A549 (cell line): ENCODE measurements at regions not wholly inside any gene's neighbourhood (a gene's known extent, or its start where the extent isn't known, plus 50 kb on each side); places are given as distances from the start of the nearest gene placed in this dataset.

ENCODE experiments used
- RAD21 ChIP-seq, 2 experiments: fragments of >200 bp in 1 of 2; sonication (Bioruptor Twin) in 1 of 2; formaldehyde crosslinking in 1 of 2; IDR thresholded peaks in 1 of 2; conservative IDR thresholded peaks in 1 of 2; 2 replicates in 1 of 2; 3 replicates in 1 of 2; pipeline ENCODE4 v1.6.1; 2012 to 2018; ENCODE audit warnings: inconsistent platforms in 1 of 2
- SREBF2 ChIP-seq: fragments of 450-650 bp; IDR thresholded peaks from 2 replicates; pipeline ENCODE4 v1.6.1; 2014; ENCODE audit warnings: mild to moderate bottlenecking, moderate library complexity
- TF ChIP-seq, protein P1 (sequence below): fragments of >200 bp; sonication (Bioruptor Twin); formaldehyde crosslinking; IDR thresholded peaks from 3 replicates; pipeline ENCODE4 v1.5.1; 2016

GRCh38 chr1:87213135-87213515 is 115.6 kb upstream of the LMO4 start:
- TF ChIP-seq RAD21 (conservative IDR thresholded peaks at IDR 0.05 in 1 of 2, IDR thresholded peaks at IDR 0.05 in 1 of 2) = no peak
- TF ChIP-seq, protein P1, sequence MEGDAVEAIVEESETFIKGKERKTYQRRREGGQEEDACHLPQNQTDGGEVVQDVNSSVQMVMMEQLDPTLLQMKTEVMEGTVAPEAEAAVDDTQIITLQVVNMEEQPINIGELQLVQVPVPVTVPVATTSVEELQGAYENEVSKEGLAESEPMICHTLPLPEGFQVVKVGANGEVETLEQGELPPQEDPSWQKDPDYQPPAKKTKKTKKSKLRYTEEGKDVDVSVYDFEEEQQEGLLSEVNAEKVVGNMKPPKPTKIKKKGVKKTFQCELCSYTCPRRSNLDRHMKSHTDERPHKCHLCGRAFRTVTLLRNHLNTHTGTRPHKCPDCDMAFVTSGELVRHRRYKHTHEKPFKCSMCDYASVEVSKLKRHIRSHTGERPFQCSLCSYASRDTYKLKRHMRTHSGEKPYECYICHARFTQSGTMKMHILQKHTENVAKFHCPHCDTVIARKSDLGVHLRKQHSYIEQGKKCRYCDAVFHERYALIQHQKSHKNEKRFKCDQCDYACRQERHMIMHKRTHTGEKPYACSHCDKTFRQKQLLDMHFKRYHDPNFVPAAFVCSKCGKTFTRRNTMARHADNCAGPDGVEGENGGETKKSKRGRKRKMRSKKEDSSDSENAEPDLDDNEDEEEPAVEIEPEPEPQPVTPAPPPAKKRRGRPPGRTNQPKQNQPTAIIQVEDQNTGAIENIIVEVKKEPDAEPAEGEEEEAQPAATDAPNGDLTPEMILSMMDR = no peak
- TF ChIP-seq SREBF2 = no peak
